GM18868 (cell line): ENCODE measurements at regions not wholly inside any gene's neighbourhood (a gene's known extent, or its start where the extent isn't known, plus 50 kb on each side); places are given as distances from the start of the nearest gene placed in this dataset.

Experiments
- ATAC-seq: cut with Tn5 transposase; IDR thresholded peaks from one replicate; pipeline ENCODE4 v1.9.1; 2021; ENCODE audit warnings: mild to moderate bottlenecking, moderate library complexity; ENCODE audit not compliant: unreplicated experiment

DNA sequence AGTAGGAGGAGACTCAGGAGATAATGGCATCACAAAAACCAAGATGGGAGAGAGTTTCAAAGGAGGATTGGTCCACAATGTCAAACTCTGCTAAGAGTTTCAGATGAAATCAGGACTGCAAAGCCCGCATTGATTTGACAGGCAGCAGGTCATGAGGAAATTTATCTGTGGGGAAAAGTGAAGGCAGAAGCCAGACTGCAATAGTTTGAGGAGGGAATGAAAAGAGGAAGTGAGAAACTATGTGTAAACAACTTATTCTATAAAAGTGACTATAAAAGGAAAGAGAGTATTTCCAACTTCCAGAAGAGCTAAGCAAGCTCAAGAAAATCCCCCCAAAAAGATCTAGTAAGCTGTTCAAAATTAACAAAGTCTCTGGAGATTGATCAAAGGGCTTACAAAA is 66.3 kb upstream of the DGKK start:
- peak; percentile 84 for ATAC-seq
